Astrocyte (in vitro differentiated cells and primary cell): ENCODE measurements at regions not wholly inside any gene's neighbourhood (a gene's known extent, or its start where the extent isn't known, plus 50 kb on each side); places are given as distances from the start of the nearest gene placed in this dataset.

Source experiments
- DNase-seq: peaks from one replicate; pipeline ENCODE4 v3.0.0-alpha.2; 2010; ENCODE audit warnings: low read depth
- FAIRE-seq: peaks from 2 replicates; lab custom pipeline; 2011; peaks lifted over from hg19 to GRCh38; lab: Jason Lieb, UNC
- H2AFZ ChIP-seq: 2 replicates; pipeline ENCODE4 v1.6.0; 2012; ENCODE audit warnings: low read depth, low read length, inconsistent platforms
- H3K27ac ChIP-seq: 2 replicates; pipeline ENCODE4 v1.5.1; 2011; ENCODE audit warnings: low read depth, low read length, inconsistent platforms
- H3K27me3 ChIP-seq: 2 replicates; pipeline ENCODE4 v1.6.0; 2011; ENCODE audit warnings: low read length, inconsistent platforms; ENCODE audit not compliant: insufficient read depth
- H3K36me3 ChIP-seq: 2 replicates; pipeline ENCODE4 v1.5.1; 2011; ENCODE audit warnings: low read length, inconsistent platforms; ENCODE audit not compliant: insufficient read depth
- H3K4me1 ChIP-seq: 2 replicates; pipeline ENCODE4 v1.5.1; 2011; ENCODE audit warnings: low read length, inconsistent platforms; ENCODE audit not compliant: insufficient read depth
- H3K4me2 ChIP-seq: 2 replicates; pipeline ENCODE4 v1.6.0; 2012; ENCODE audit warnings: low read length, inconsistent platforms
- H3K4me3 ChIP-seq: 2 replicates; pipeline ENCODE4 v1.5.1; 2011; ENCODE audit warnings: low read depth, mild to moderate bottlenecking, low read length, inconsistent platforms; ENCODE audit not compliant: insufficient read depth
- H3K79me2 ChIP-seq: 2 replicates; pipeline ENCODE4 v1.6.0; 2012; ENCODE audit warnings: mild to moderate bottlenecking, low read length, inconsistent platforms; ENCODE audit not compliant: insufficient read depth
- H3K9ac ChIP-seq: 2 replicates; pipeline ENCODE4 v1.6.0; 2012; ENCODE audit warnings: mild to moderate bottlenecking, low read length, inconsistent platforms
- H3K9me3 ChIP-seq: 2 replicates; pipeline ENCODE4 v1.5.1; 2012; ENCODE audit warnings: low read depth, mild to moderate bottlenecking, low read length, inconsistent platforms; ENCODE audit not compliant: insufficient read depth
- H4K20me1 ChIP-seq: 2 replicates; pipeline ENCODE4 v1.6.0; 2012; ENCODE audit warnings: low read length, inconsistent platforms; ENCODE audit not compliant: insufficient read depth
- H3K27ac Mint-ChIP-seq: one replicate; pipeline ENCODE4 v1.8.0; 2021; ENCODE audit warnings: mild to moderate bottlenecking, mixed read lengths; ENCODE audit not compliant: unreplicated experiment
- H3K27me3 Mint-ChIP-seq: one replicate; pipeline ENCODE4 v1.8.0; 2021; ENCODE audit warnings: low read depth, mixed read lengths; ENCODE audit not compliant: unreplicated experiment
- H3K36me3 Mint-ChIP-seq: one replicate; pipeline ENCODE4 v1.8.0; 2021; ENCODE audit warnings: low read depth, mixed read lengths; ENCODE audit not compliant: unreplicated experiment
- H3K4me1 Mint-ChIP-seq: one replicate; pipeline ENCODE4 v1.8.0; 2021; ENCODE audit warnings: low read depth, mixed read lengths; ENCODE audit not compliant: unreplicated experiment
- H3K4me3 Mint-ChIP-seq: one replicate; pipeline ENCODE4 v1.8.0; 2021; ENCODE audit warnings: mild to moderate bottlenecking, moderate library complexity, mixed read lengths; ENCODE audit not compliant: unreplicated experiment
- H3K9me3 Mint-ChIP-seq: one replicate; pipeline ENCODE4 v1.8.0; 2021; ENCODE audit warnings: mild to moderate bottlenecking, mixed read lengths; ENCODE audit not compliant: unreplicated experiment
- EZH2 ChIP-seq: IDR thresholded peaks from 2 replicates; pipeline ENCODE4 v1.6.1; 2012; ENCODE audit warnings: mild to moderate bottlenecking, low read length, inconsistent platforms; ENCODE audit not compliant: insufficient read depth
- TF ChIP-seq, protein P1 (sequence below): IDR thresholded peaks from 2 replicates; pipeline ENCODE4 v1.5.1; 2011; ENCODE audit warnings: low read depth, mild to moderate bottlenecking, inconsistent platforms, low read length, moderate library complexity; ENCODE audit not compliant: insufficient read depth

DNA sequence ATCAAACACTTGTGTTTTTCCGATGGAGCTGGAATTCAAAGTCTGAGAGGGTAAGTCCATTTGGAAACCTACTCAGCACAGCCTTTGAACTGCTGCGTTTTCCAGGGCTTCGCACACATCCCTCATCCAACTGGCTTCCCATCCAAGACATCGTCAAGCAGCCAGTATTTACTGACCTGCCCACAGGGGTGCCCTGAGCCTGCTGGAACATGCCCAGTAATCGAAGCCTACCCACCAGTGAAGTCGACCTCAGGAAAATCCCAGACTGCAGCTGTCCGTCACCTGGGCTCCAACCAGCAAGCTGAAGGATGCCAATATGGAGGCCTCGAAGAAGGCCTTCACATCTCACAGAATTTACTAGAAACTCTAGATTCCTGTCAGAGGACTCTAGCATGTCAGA lies 261.6 kb downstream of the PLPP3 start:
- DNase-seq (no peak), FAIRE-seq (no peak)
- H3K27me3 ChIP-seq: no peaks in the 10 kb centered on the region
- H3K79me2 ChIP-seq: no peaks in the 10 kb centered on the region
- Mint-ChIP-seq H3K9me3 (no peaks in the 10 kb centered on the region), H3K4me1 (no peaks in the 10 kb centered on the region), H3K36me3 (no peaks in the 10 kb centered on the region), H3K27me3 (peaks cover 11% of the 10 kb centered on the region), H3K4me3 (no peak overlapping the region), H3K27ac (no peak overlapping the region)
- no peaks in the 10 kb centered on the region for H3K9me3 ChIP-seq
- no peak overlapping the region for H3K9ac ChIP-seq
- H4K20me1 ChIP-seq: no peaks in the 10 kb centered on the region
- no peaks in the 10 kb centered on the region for H3K36me3 ChIP-seq
- H3K4me1 ChIP-seq: no peaks in the 10 kb centered on the region
- H3K4me3 ChIP-seq: no peak overlapping the region
- TF ChIP-seq, protein P1, sequence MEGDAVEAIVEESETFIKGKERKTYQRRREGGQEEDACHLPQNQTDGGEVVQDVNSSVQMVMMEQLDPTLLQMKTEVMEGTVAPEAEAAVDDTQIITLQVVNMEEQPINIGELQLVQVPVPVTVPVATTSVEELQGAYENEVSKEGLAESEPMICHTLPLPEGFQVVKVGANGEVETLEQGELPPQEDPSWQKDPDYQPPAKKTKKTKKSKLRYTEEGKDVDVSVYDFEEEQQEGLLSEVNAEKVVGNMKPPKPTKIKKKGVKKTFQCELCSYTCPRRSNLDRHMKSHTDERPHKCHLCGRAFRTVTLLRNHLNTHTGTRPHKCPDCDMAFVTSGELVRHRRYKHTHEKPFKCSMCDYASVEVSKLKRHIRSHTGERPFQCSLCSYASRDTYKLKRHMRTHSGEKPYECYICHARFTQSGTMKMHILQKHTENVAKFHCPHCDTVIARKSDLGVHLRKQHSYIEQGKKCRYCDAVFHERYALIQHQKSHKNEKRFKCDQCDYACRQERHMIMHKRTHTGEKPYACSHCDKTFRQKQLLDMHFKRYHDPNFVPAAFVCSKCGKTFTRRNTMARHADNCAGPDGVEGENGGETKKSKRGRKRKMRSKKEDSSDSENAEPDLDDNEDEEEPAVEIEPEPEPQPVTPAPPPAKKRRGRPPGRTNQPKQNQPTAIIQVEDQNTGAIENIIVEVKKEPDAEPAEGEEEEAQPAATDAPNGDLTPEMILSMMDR: no peak
- TF ChIP-seq EZH2: no peak
- H3K27ac ChIP-seq: no peak overlapping the region
- H3K4me2 ChIP-seq: no peak overlapping the region
- no peak overlapping the region for H2AFZ ChIP-seq

DNA sequence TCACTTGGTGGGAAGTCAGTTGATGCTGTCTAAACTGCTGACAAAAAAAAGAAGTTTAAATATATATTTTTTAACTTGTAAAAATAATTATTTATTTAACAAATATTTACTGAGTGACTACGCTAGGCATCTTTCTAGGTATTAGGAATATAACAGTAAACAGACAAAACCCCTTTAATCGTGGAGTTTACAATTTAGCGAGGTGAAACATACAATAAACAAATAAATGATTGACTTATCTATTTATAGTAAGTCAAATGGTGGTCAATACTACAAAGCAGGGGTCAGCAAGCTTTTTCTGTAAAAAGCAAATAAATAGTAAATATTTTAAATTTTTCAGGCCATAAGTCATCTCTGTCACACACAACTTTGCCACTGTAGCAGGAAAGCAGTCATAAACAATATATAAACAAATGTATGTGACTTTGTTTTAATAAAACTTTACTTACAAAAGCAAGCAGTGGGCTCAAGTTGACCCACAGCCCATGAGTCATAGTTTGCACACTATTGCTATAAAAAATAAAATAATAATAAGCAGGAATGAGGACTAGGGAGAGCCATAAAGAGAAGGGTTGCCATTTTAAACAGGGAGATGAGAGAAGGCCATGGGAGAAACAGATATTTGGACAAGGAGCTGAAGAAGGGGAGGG lies 263.9 kb downstream of the PLPP3 start:
- Mint-ChIP-seq H3K4me3 (no peak overlapping the region), H3K27ac (no peak overlapping the region)
- DNase-seq: no peak

DNA sequence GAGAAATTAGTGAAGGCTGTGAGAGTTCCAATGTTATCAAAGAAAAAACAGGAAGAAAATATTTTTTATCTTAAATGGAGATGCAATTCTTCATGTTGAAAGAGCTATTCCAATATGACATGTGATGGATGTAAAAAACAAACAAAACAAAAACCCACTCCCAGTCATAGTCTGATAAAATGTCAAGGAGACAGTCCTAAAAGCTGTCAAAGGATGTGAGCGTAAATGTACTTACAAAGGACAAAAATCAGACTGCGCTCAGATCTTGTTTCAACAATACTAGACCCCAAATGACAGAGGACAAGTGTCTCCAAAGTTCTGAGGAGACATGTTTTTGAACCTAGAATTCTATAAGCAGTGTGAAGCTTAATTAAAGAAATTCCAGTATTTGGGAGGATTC lies 265.8 kb downstream of the PLPP3 start:
- H3K4me3 Mint-ChIP-seq: no peak overlapping the region
- no peak for TF ChIP-seq EZH2
- TF ChIP-seq, protein P1: no peak
- H3K9me3 Mint-ChIP-seq: peaks cover 1% of the 10 kb centered on the region
- H3K4me1 Mint-ChIP-seq: no peaks in the 10 kb centered on the region
- H3K9me3 ChIP-seq: no peaks in the 10 kb centered on the region
- DNase-seq: no peak
- no peaks in the 10 kb centered on the region for H3K27me3 ChIP-seq
- no peak overlapping the region for H3K9ac ChIP-seq
- H4K20me1 ChIP-seq: no peaks in the 10 kb centered on the region
- no peak for FAIRE-seq
- H3K36me3 ChIP-seq: no peaks in the 10 kb centered on the region
- H3K4me2 ChIP-seq: no peak overlapping the region
- H3K4me3 ChIP-seq: no peak overlapping the region
- no peaks in the 10 kb centered on the region for H3K79me2 ChIP-seq
- no peaks in the 10 kb centered on the region for H3K4me1 ChIP-seq
- no peaks in the 10 kb centered on the region for H3K36me3 Mint-ChIP-seq
- no peak overlapping the region for H3K27ac ChIP-seq
- no peak overlapping the region for H3K27ac Mint-ChIP-seq
- H3K27me3 Mint-ChIP-seq: peaks cover 3% of the 10 kb centered on the region
- no peak overlapping the region for H2AFZ ChIP-seq

More for the DNA sequence above, 263.9 kb downstream of the PLPP3 start:
- H4K20me1 ChIP-seq: no peaks in the 10 kb centered on the region
- no peak overlapping the region for H3K4me3 ChIP-seq
- H3K9me3 ChIP-seq: no peaks in the 10 kb centered on the region
- H3K4me2 ChIP-seq: no peak overlapping the region
- no peak for TF ChIP-seq EZH2
- TF ChIP-seq, protein P1: no peak
- H3K27me3 ChIP-seq: no peaks in the 10 kb centered on the region
- H3K9me3 Mint-ChIP-seq: peaks cover 1% of the 10 kb centered on the region
- H2AFZ ChIP-seq: no peak overlapping the region
- H3K4me1 ChIP-seq: no peaks in the 10 kb centered on the region
- FAIRE-seq: no peak
- H3K36me3 ChIP-seq: no peaks in the 10 kb centered on the region
- no peak overlapping the region for H3K9ac ChIP-seq
- no peak overlapping the region for H3K27ac ChIP-seq
- H3K79me2 ChIP-seq: no peaks in the 10 kb centered on the region
- H3K4me1 Mint-ChIP-seq: no peaks in the 10 kb centered on the region
- peaks cover 11% of the 10 kb centered on the region for H3K27me3 Mint-ChIP-seq
- no peaks in the 10 kb centered on the region for H3K36me3 Mint-ChIP-seq
